T1000 (cell line): ENCODE measurements at regions not wholly inside any gene's neighbourhood (a gene's known extent, or its start where the extent isn't known, plus 50 kb on each side); places are given as distances from the start of the nearest gene placed in this dataset.

ENCODE experiments used
- DNase-seq: peaks from one replicate; lab custom pipeline; 2025; ENCODE audit warnings: mixed read lengths; lab: John Stamatoyannopoulos, UW

GRCh38 chr15:91522605-91523332 is 330.7 kb upstream of the SLCO3A1 start:
- DNase-seq, result no peak

GRCh38 chr15:91523596-91523995 is 329.9 kb upstream of the SLCO3A1 start:
- DNase-seq, result no peak

- no peak for DNase-seq
Observed at GRCh38 chr15:91524534-91524933, 329.0 kb upstream of the SLCO3A1 start.

- DNase-seq, result no peak
Observed at GRCh38 chr15:91525751-91526150, 327.8 kb upstream of the SLCO3A1 start.

- DNase-seq, result no peak
Observed at GRCh38 chr15:91526424-91526823, 327.1 kb upstream of the SLCO3A1 start.

GRCh38 chr15:91528801-91529200 is 324.7 kb upstream of the SLCO3A1 start:
- DNase-seq, result no peak

GRCh38 chr15:91529534-91529933 is 324.0 kb upstream of the SLCO3A1 start:
- no peak for DNase-seq

- DNase-seq, result no peak
Observed at GRCh38 chr15:91530279-91530678, 323.2 kb upstream of the SLCO3A1 start.

- DNase-seq, result no peak
Observed at GRCh38 chr15:91530956-91531582, 322.4 kb upstream of the SLCO3A1 start.

- no peak for DNase-seq
Observed at GRCh38 chr15:91534235-91534634, 319.3 kb upstream of the SLCO3A1 start.

GRCh38 chr15:91534976-91535375 is 318.5 kb upstream of the SLCO3A1 start:
- DNase-seq, result no peak

- DNase-seq, result no peak
Observed at GRCh38 chr15:91535856-91536500, 317.5 kb upstream of the SLCO3A1 start.

- no peak for DNase-seq
Observed at GRCh38 chr15:91537856-91538255, 315.7 kb upstream of the SLCO3A1 start.

GRCh38 chr15:91538782-91539181 is 314.7 kb upstream of the SLCO3A1 start:
- DNase-seq, result no peak

- DNase-seq, result no peak
Observed at GRCh38 chr15:91541286-91541685, 312.2 kb upstream of the SLCO3A1 start.

- DNase-seq, result no peak
Observed at GRCh38 chr15:91542226-91542625, 311.3 kb upstream of the SLCO3A1 start.

- no peak for DNase-seq
Observed at GRCh38 chr15:91547356-91547755, 306.2 kb upstream of the SLCO3A1 start.

- no peak for DNase-seq
Observed at GRCh38 chr15:91548549-91548948, 305.0 kb upstream of the SLCO3A1 start.

- DNase-seq, result no peak
Observed at GRCh38 chr15:91549581-91549980, 303.9 kb upstream of the SLCO3A1 start.

- DNase-seq, result no peak
Observed at GRCh38 chr15:91552555-91552954, 301.0 kb upstream of the SLCO3A1 start.

GRCh38 chr15:91553196-91553854 is 300.2 kb upstream of the SLCO3A1 start:
- DNase-seq, result no peak

- no peak for DNase-seq
Observed at GRCh38 chr15:91555312-91555711, 298.2 kb upstream of the SLCO3A1 start.

- DNase-seq, result no peak
Observed at GRCh38 chr15:91556926-91557325, 296.6 kb upstream of the SLCO3A1 start.
